SK-N-MC (cell line): ENCODE measurements at regions not wholly inside any gene's neighbourhood (a gene's known extent, or its start where the extent isn't known, plus 50 kb on each side); places are given as distances from the start of the nearest gene placed in this dataset.

ENCODE experiments used
- DNase-seq: peaks from one replicate; pipeline ENCODE4 v3.0.0-alpha.2; 2011; ENCODE audit warnings: low read depth, low spot score
- H3K27ac ChIP-seq: fragments of 200-600 bp; sonication (generic); 2 replicates; pipeline ENCODE4 v1.5.1; 2016; ENCODE audit warnings: mixed run types
- H3K36me3 ChIP-seq: fragments of 200-600 bp; sonication (generic); 2 replicates; pipeline ENCODE4 v1.6.1; 2017; ENCODE audit warnings: antibody characterized with exemption, low read length, mixed read lengths; ENCODE audit not compliant: insufficient read depth
- H3K4me3 ChIP-seq: fragments of 200-600 bp; sonication (generic); 2 replicates; pipeline ENCODE4 v1.5.1; 2016
- H3K9ac ChIP-seq: fragments of 200-600 bp; sonication (generic); 2 replicates; pipeline ENCODE4 v1.8.0; 2017; ENCODE audit warnings: mixed run types, mixed read lengths; ENCODE audit not compliant: insufficient read length
- H3K9me3 ChIP-seq: fragments of 200-600 bp; sonication (generic); 2 replicates; pipeline ENCODE4 v1.6.1; 2017; ENCODE audit warnings: low read depth, mild to moderate bottlenecking, antibody characterized with exemption, low read length, moderate library complexity, mixed read lengths
- EZH2 ChIP-seq: fragments of 200-600 bp; sonication (generic); IDR thresholded peaks from one replicate; pipeline ENCODE4 v1.6.1; 2017; ENCODE audit warnings: antibody characterized with exemption
- FOXP2 ChIP-seq: optimal IDR thresholded peaks from 2 replicates; pipeline ENCODE3; 2011; ENCODE audit warnings: mild to moderate bottlenecking, moderate library complexity; ENCODE audit not compliant: insufficient read depth; ENCODE audit errors: extremely low read length, control extremely low read depth
- POLR2AphosphoS5 ChIP-seq: IDR thresholded peaks from 2 replicates; pipeline ENCODE4 v1.6.1; 2012; ENCODE audit warnings: mild to moderate bottlenecking, low read depth, low read length, borderline replicate concordance

DNA sequence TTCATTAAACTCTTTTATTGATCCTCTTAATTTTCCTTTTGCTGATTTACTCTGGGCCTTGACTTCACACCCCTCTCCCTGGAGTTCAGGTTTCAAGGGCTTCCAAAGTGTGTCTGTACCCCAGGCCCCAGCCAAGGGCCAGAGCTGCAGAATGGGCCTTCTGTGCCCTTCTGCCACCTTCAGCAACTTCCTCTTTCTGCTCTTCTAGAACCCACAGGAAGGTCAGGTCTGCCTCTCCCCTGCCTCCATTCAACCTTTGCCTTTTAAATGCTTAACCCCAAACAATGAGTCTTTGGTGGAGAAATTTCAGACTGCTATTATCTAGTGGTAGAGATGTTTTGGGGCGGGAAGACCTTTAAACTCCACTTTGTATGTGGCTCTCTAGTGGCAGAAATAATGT, 63.1 kb downstream of the TSN start:
- Histone ChIP-seq H3K27ac (no peak overlapping the region), H3K9ac (no peak overlapping the region), H3K9me3 (no peaks in the 10 kb centered on the region), H3K4me3 (no peak overlapping the region), H3K36me3 (no peaks in the 10 kb centered on the region)
- no peak for TF ChIP-seq POLR2AphosphoS5
- TF ChIP-seq EZH2: no peak
- no peak for TF ChIP-seq FOXP2
- DNase-seq: no peak

DNA sequence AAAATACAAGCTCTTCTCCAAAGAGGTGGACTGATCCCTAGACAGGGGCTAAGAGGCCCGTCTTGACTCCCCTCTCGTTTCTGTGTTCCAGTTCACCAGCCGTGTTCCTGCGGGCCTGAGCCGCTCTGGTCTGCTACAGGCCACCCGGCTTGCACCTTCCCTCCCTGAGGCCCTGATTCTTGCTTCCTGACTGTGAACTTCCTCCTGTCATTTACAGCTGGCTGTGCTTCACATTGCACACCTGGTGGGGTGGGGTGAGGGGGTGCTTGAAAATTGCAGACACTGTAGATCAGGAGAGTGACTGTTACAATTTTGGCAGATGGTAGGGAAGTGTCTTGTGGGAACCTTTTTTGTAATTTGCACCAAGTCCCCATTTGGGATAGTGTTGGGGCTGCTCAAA, 64.4 kb downstream of the TSN start:
- Histone ChIP-seq H3K27ac (no peak overlapping the region), H3K9me3 (no peaks in the 10 kb centered on the region), H3K36me3 (no peaks in the 10 kb centered on the region), H3K9ac (no peak overlapping the region), H3K4me3 (no peak overlapping the region)
- DNase-seq: no peak
- TF ChIP-seq EZH2 (no peak), FOXP2 (no peak), POLR2AphosphoS5 (no peak)

DNA sequence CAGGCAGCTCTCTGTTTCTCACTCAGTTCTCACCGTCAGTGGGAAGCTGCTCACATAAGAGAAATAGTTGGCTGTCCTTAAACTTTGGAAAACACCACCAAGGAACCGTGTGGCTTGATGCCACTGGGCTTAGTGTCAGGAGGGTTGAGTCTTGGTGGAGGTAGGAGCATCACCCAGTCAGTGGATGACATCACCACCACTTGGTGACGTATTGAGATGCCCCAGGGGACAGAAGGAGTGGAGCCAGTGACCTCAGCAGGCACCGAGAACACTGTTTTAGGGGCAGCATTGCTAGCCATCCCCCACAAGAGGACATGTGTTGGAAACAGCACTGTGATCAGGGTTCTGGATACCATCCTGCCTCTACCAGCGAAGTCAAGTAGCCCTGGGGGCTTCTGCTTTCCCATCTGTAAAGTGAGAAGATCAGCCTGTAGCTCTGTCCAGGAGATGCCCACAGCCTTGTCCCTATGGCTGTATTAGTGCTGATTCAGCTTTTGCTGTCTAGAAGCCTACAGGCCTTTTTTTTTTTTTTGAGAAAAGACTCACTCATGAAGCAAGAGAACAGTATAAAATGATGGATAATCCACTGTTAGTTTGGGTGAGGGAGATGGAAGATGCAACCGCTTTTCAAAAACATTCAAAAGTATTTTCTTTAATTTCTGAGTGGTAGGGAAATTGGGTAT, 66.2 kb downstream of the TSN start:
- H3K27ac ChIP-seq: no peak overlapping the region
- H3K9me3 ChIP-seq: no peaks in the 10 kb centered on the region
- H3K9ac ChIP-seq: no peak overlapping the region
- TF ChIP-seq FOXP2 (no peak), POLR2AphosphoS5 (no peak), EZH2 (no peak)
- H3K36me3 ChIP-seq: no peaks in the 10 kb centered on the region
- H3K4me3 ChIP-seq: no peak overlapping the region
- DNase-seq: no peak

DNA sequence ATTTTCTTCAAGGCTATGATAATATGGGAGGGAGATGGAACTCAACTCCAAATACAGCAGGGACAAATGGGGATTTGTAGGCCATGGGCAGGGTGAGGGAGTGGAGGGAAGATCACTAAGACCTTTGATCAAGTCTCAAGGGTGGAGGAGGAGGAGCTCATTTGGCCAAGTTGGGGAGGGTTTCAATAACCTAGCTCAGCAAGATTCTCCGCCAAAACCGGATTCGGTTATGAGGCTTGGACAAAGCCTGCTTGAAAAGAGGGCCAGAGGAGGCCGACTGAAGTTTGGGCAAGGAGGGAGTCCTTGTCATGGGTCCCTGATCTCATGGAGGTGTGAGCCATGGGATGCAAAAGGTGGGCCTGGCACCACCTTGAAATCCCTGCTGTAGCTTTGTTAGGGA, 68.8 kb downstream of the TSN start:
- H3K9ac ChIP-seq: no peak overlapping the region
- H3K4me3 ChIP-seq: no peak overlapping the region
- TF ChIP-seq EZH2 (no peak), POLR2AphosphoS5 (no peak), FOXP2 (no peak)
- no peak overlapping the region for H3K27ac ChIP-seq
- H3K36me3 ChIP-seq: no peaks in the 10 kb centered on the region
- no peaks in the 10 kb centered on the region for H3K9me3 ChIP-seq
- no peak for DNase-seq

DNA sequence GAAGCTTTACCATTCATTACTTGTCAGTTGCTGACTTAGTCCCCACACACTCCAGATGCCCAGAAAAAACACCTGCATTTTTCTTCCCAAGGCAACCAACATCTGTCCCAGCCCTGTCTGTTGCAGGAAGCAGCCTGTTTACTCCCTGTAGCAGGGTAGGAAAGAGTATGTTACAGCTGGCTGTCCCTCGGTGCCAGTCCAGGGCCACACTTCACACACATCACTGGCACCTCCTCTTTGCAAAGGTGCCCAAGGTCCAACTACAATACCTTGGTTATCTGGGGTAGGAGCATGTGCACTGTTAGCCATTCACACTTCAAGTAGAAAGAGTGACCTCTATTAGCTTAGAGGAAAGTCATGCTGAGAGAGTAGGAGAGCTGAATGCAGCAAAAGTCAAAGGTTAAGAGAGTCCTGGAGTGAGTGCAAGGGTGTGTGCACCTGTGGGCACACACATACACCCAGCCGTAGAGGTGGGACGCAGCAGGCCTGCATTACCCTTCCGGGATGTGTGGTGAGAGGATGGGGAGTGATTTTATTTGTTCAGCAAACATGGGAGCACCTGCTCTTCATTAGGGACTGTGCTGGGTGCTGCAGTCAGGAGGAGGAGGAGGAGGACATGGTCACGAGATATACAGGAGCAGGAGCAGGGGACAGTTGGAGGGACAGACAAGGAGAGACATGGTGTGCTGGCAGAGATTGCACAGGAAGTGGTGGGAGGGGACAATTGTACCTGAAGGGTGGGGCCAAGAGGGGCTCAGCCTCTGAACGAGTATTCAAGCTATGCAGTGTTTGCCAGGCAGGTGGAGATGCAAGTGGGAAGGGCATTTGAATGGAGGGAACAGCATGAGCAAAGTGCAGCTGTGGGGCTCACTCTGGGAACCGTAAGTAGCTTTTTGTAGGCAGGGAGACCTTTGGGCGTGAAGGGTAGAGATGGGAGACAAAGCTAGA, 69.8 kb downstream of the TSN start:
- TF ChIP-seq POLR2AphosphoS5 (no peak), EZH2 (no peak), FOXP2 (no peak)
- no peak for DNase-seq
- no peaks in the 10 kb centered on the region for H3K9me3 ChIP-seq

DNA sequence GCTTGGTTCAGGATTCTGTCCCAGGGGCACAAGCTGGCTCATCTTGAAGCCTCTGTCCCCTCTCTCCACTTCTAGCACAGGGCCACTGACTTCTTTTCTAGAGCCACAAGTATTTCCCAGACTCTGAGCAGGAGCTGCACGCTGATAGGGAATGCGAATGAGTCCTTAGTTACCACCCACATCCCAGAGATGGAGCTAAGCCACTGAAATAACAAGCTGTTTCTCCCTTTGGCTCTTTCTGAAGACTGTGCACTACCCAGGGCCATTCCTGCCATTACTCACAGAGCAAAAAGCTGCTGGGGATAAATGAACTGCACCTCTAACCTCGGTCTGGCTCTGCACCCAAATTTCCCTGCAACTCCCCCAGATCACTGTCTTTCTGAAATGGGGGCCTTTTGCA, 70.6 kb downstream of the TSN start:
- Histone ChIP-seq H3K9ac (no peak overlapping the region), H3K9me3 (no peaks in the 10 kb centered on the region), H3K36me3 (no peaks in the 10 kb centered on the region), H3K4me3 (no peak overlapping the region), H3K27ac (no peak overlapping the region)
- no peak for DNase-seq
- TF ChIP-seq POLR2AphosphoS5 (no peak), FOXP2 (no peak), EZH2 (no peak)

More for the DNA sequence above, 69.8 kb downstream of the TSN start:
- Histone ChIP-seq H3K27ac (no peak overlapping the region), H3K4me3 (no peak overlapping the region), H3K36me3 (no peaks in the 10 kb centered on the region), H3K9ac (no peak overlapping the region)

DNA sequence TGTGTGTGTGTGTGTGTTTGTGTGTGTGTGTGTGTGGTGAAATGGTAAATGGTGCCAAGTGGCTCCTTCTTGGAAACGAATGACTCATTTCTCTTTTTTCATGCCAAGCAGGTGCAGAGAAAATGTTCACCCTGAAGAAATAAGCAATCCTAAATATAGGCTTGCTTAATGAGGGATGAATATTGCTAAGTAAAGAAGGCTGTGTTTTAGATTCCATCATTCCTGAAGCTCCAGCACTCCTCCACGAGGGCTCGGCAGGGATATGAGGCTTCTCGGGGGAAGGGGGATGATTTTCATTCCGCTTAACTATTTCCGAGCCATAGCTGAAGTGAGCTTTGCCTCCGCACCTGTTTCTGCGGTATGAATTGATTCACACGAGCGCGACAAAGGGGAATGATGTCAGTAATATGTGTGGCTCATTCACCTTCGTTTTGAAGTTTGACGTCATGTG, 72.9 kb downstream of the TSN start:
- no peak for DNase-seq
- no peak overlapping the region for H3K4me3 ChIP-seq
- no peak overlapping the region for H3K9ac ChIP-seq
- H3K36me3 ChIP-seq: no peaks in the 10 kb centered on the region
- no peaks in the 10 kb centered on the region for H3K9me3 ChIP-seq
- no peak overlapping the region for H3K27ac ChIP-seq
- TF ChIP-seq EZH2: no peak
- no peak for TF ChIP-seq POLR2AphosphoS5
- no peak for TF ChIP-seq FOXP2

DNA sequence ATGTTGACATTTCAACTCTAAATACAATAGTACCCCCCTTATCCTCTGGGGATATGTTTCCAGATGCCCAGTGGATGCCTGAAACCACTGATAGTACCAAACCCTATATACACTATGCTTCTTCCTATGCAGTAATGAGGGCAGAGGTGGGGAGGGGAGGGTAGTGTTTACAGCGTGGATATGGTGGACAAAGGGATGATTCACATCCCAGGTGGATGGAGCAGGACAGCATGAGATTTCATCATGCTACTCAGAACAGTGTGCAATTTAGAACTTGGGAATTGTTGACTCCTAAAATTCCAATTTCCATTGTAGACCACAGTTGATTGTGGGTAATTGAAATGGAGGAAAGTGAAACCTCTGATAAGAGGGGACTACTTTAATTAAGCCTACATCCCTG, 75.4 kb downstream of the TSN start:
- no peaks in the 10 kb centered on the region for H3K36me3 ChIP-seq
- H3K9me3 ChIP-seq: no peaks in the 10 kb centered on the region
- no peak overlapping the region for H3K4me3 ChIP-seq
- no peak overlapping the region for H3K27ac ChIP-seq
- TF ChIP-seq FOXP2: no peak
- TF ChIP-seq EZH2: no peak
- no peak for TF ChIP-seq POLR2AphosphoS5
- H3K9ac ChIP-seq: no peak overlapping the region
- no peak for DNase-seq

DNA sequence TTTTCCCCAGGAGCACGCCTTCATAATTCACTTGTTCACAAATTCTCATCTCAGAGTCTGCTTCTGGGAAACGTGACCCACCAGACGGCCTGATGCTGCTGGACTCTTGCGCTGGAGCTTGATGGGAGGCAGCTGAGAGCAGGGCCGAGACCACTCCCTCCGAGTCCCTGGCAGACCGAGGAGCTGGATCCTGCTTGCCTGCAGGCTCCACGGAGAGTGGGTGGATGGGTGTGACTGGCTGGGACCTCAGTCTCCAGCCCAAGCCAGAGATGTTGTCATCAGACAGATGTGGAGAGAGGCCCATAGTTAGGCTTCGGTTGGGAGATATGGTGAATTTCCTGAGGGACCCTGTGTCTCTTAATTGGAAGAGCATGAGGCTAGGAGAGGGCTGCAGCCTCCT, 76.4 kb downstream of the TSN start:
- Histone ChIP-seq H3K36me3 (no peaks in the 10 kb centered on the region), H3K27ac (no peak overlapping the region), H3K9ac (no peak overlapping the region), H3K9me3 (no peaks in the 10 kb centered on the region), H3K4me3 (no peak overlapping the region)
- TF ChIP-seq FOXP2 (no peak), EZH2 (no peak), POLR2AphosphoS5 (no peak)
- no peak for DNase-seq
